ENCODE measurements at regions not wholly inside any gene's neighbourhood (a gene's known extent, or its start where the extent isn't known, plus 50 kb on each side); places are given as distances from the start of the nearest gene placed in this dataset.

DNA sequence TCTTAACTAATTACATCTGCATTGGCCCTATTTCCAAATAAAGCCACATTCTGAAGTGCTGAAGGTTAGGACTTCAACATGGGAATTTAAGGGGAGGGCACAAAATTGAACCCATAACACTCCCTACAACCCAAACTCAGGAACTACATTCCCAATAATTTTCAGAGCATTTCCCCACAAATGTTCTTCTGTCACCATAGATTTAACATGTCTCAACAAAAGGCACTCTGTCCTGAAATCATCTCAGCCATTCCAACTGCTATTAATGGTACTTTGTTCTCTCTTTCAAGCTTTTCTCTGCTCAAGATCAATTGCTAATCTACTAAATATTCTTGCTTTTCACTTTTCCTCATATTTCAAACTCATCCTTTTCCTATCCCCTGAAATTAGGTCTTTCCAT is 74.0 kb upstream of the SOX1 start:
- TF ChIP-seq ZNF384 (IDR thresholded peaks at IDR 0.05) (no peak), FOXM1 (IDR thresholded peaks at IDR 0.05; ENCODE audit: borderline replicate concordance) (no peak), SUZ12 (IDR thresholded peaks at IDR 0.05) (no peak), ELF4 (IDR thresholded peaks at IDR 0.05) (no peak), BHLHE40 (IDR thresholded peaks at IDR 0.05; ENCODE audit: borderline replicate concordance) (no peak), TARDBP (IDR thresholded peaks at IDR 0.05) (no peak), SP1 (IDR thresholded peaks at IDR 0.05) (no peak), HDGF (IDR thresholded peaks at IDR 0.05; ENCODE audit: borderline replicate concordance) (no peak), L3MBTL2 (conservative IDR thresholded peaks at IDR 0.05) (no peak), ARNT (IDR thresholded peaks at IDR 0.05) (no peak), LEF1 (IDR thresholded peaks at IDR 0.05; ENCODE audit: borderline replicate concordance) (no peak), FOXK2 (IDR thresholded peaks at IDR 0.05) (no peak), NFRKB (IDR thresholded peaks at IDR 0.05) (no peak)
- TF ChIP-seq, protein P1, sequence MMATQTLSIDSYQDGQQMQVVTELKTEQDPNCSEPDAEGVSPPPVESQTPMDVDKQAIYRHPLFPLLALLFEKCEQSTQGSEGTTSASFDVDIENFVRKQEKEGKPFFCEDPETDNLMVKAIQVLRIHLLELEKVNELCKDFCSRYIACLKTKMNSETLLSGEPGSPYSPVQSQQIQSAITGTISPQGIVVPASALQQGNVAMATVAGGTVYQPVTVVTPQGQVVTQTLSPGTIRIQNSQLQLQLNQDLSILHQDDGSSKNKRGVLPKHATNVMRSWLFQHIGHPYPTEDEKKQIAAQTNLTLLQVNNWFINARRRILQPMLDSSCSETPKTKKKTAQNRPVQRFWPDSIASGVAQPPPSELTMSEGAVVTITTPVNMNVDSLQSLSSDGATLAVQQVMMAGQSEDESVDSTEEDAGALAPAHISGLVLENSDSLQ (IDR thresholded peaks at IDR 0.05) = no peak

All from HEK293T (cell line).